ENCODE measurements at regions not wholly inside any gene's neighbourhood (a gene's known extent, or its start where the extent isn't known, plus 50 kb on each side); places are given as distances from the start of the nearest gene placed in this dataset.

GRCh38 chr2:224287531-224287930, 114.4 kb downstream of the FAM124B start:
- Histone ChIP-seq H3K4me1 (no peaks in the 10 kb centered on the region), H3K36me3 (no peaks in the 10 kb centered on the region), H3K27ac (no peak overlapping the region), H3K4me3 (no peak overlapping the region), H3K9me3 (no peaks in the 10 kb centered on the region), H3K27me3 (no peaks in the 10 kb centered on the region)
- WGBS, 2 donors (ENCODE audit: low coverage in 1 of 2), result 13 to 34% methylated on average over 2 of the region's 2 CpGs
- no peak for ATAC-seq
- no peak for TF ChIP-seq CTCF (IDR thresholded peaks at IDR 0.05)
- TF ChIP-seq POLR2A (IDR thresholded peaks at IDR 0.05), result no peak
- no peak for TF ChIP-seq EP300 (IDR thresholded peaks at IDR 0.05)
- no peak for TF ChIP-seq POLR2AphosphoS5 (IDR thresholded peaks at IDR 0.05)

- no peak for ATAC-seq
- no peaks in the 10 kb centered on the region for H3K4me1 ChIP-seq
- no peaks in the 10 kb centered on the region for H3K27me3 ChIP-seq
- no peaks in the 10 kb centered on the region for H3K9me3 ChIP-seq
- TF ChIP-seq CTCF (IDR thresholded peaks at IDR 0.05) (no peak), POLR2A (IDR thresholded peaks at IDR 0.05) (no peak), EP300 (IDR thresholded peaks at IDR 0.05) (no peak), POLR2AphosphoS5 (IDR thresholded peaks at IDR 0.05) (no peak)
- H3K36me3 ChIP-seq, result no peaks in the 10 kb centered on the region
- no peak overlapping the region for H3K4me3 ChIP-seq
- H3K27ac ChIP-seq, result no peak overlapping the region
- 35 to 40% methylated on average over 1 to 2 of the region's 2 CpGs for WGBS, 2 donors (ENCODE audit: low coverage in 1 of 2)
Observed at GRCh38 chr2:224286923-224287322, 115.0 kb downstream of the FAM124B start.

GRCh38 chr2:224284134-224284946, 117.6 kb downstream of the FAM124B start:
- no peaks in the 10 kb centered on the region for H3K4me1 ChIP-seq
- TF ChIP-seq POLR2A (IDR thresholded peaks at IDR 0.05) (no peak), POLR2AphosphoS5 (IDR thresholded peaks at IDR 0.05) (no peak), EP300 (IDR thresholded peaks at IDR 0.05) (no peak), CTCF (IDR thresholded peaks at IDR 0.05) (peak; percentile 53 to 69 (median 64))
- no peak for ATAC-seq

GRCh38 chr2:224283466-224283965, 118.4 kb downstream of the FAM124B start:
- Histone ChIP-seq H3K36me3 (no peaks in the 10 kb centered on the region), H3K4me1 (no peaks in the 10 kb centered on the region), H3K4me3 (no peak overlapping the region), H3K27me3 (no peaks in the 10 kb centered on the region), H3K9me3 (no peaks in the 10 kb centered on the region), H3K27ac (no peak overlapping the region)
- ATAC-seq, result no peak
- 64 to 69% methylated on average over 6 to 7 of the region's 8 CpGs for WGBS, 2 donors (ENCODE audit: low coverage in 1 of 2)
- TF ChIP-seq CTCF (IDR thresholded peaks at IDR 0.05) (no peak), POLR2AphosphoS5 (IDR thresholded peaks at IDR 0.05) (no peak)

More at GRCh38 chr2:224284134-224284946, 117.6 kb downstream of the FAM124B start:
- H3K4me3 ChIP-seq, result no peak overlapping the region
- H3K9me3 ChIP-seq, result no peaks in the 10 kb centered on the region
- 0% methylated on average over 1 of the region's 1 CpG; no CpG with 5 or more reads in 1 of the 2 donors for WGBS, 2 donors (ENCODE audit: low coverage in 1 of 2)
- no peaks in the 10 kb centered on the region for H3K27me3 ChIP-seq
- H3K36me3 ChIP-seq, result no peaks in the 10 kb centered on the region
- H3K27ac ChIP-seq, result no peak overlapping the region

GRCh38 chr2:224281374-224281773, 120.5 kb downstream of the FAM124B start:
- 88 to 96% methylated on average over 2 of the region's 2 CpGs for WGBS, 2 donors (ENCODE audit: low coverage in 1 of 2)
- no peak for ATAC-seq
- Histone ChIP-seq H3K4me1 (no peaks in the 10 kb centered on the region), H3K27me3 (no peaks in the 10 kb centered on the region), H3K9me3 (no peaks in the 10 kb centered on the region), H3K4me3 (no peak overlapping the region), H3K36me3 (no peaks in the 10 kb centered on the region), H3K27ac (no peak overlapping the region)
- TF ChIP-seq POLR2A (IDR thresholded peaks at IDR 0.05) (no peak), CTCF (IDR thresholded peaks at IDR 0.05) (no peak), EP300 (IDR thresholded peaks at IDR 0.05) (no peak), POLR2AphosphoS5 (IDR thresholded peaks at IDR 0.05) (no peak)

All from gastroesophageal sphincter (tissue), 4 donors.